ENCODE measurements at regions not wholly inside any gene's neighbourhood (a gene's known extent, or its start where the extent isn't known, plus 50 kb on each side); places are given as distances from the start of the nearest gene placed in this dataset.
A peak's percentile ranks its signal among the peaks of the same experiment; 100 is the strongest.

GRCh38 chr12:67434671-67435370, 165.7 kb downstream of the CAND1 start:
- DNase-seq (ENCODE audit: low spot score in 2 of 2) (no peak), ATAC-seq (ENCODE audit: low read depth) (no peak)
- Mint-ChIP-seq H3K27me3 (no peaks in the 10 kb centered on the region), H3K9me3 (no peaks in the 10 kb centered on the region), H3K4me1 (peaks cover 8% of the 10 kb centered on the region), H3K36me3 (no peaks in the 10 kb centered on the region), H3K27ac (peak overlapping the region; percentile 2), H3K4me3 (no peak overlapping the region)

- no peak overlapping the region for H3K4me3 Mint-ChIP-seq
- H3K9me3 Mint-ChIP-seq: no peaks in the 10 kb centered on the region
- H3K36me3 Mint-ChIP-seq: no peaks in the 10 kb centered on the region
- H3K27ac Mint-ChIP-seq: no peak overlapping the region
- no peaks in the 10 kb centered on the region for H3K27me3 Mint-ChIP-seq
- ATAC-seq (ENCODE audit: low read depth): no peak
- no peak for DNase-seq (ENCODE audit: low spot score in 2 of 2)
- H3K4me1 Mint-ChIP-seq: peaks cover 12% of the 10 kb centered on the region
Observed at GRCh38 chr12:67436230-67436629, 167.1 kb downstream of the CAND1 start.

- Mint-ChIP-seq H3K4me3 (no peak overlapping the region), H3K27ac (no peak overlapping the region), H3K27me3 (no peaks in the 10 kb centered on the region), H3K9me3 (no peaks in the 10 kb centered on the region), H3K4me1 (peaks cover 17% of the 10 kb centered on the region), H3K36me3 (no peaks in the 10 kb centered on the region)
- DNase-seq (ENCODE audit: low spot score in 2 of 2): no peak
- ATAC-seq (ENCODE audit: low read depth): no peak
Observed at GRCh38 chr12:67437011-67437410, 167.9 kb downstream of the CAND1 start.

GRCh38 chr12:67439611-67440010, 170.5 kb downstream of the CAND1 start:
- Mint-ChIP-seq H3K4me1 (peaks cover 8% of the 10 kb centered on the region), H3K4me3 (no peak overlapping the region), H3K9me3 (no peaks in the 10 kb centered on the region), H3K27ac (no peak overlapping the region), H3K36me3 (no peaks in the 10 kb centered on the region), H3K27me3 (no peaks in the 10 kb centered on the region)
- ATAC-seq (ENCODE audit: low read depth) (no peak), DNase-seq (ENCODE audit: low spot score in 2 of 2) (no peak)

DNA sequence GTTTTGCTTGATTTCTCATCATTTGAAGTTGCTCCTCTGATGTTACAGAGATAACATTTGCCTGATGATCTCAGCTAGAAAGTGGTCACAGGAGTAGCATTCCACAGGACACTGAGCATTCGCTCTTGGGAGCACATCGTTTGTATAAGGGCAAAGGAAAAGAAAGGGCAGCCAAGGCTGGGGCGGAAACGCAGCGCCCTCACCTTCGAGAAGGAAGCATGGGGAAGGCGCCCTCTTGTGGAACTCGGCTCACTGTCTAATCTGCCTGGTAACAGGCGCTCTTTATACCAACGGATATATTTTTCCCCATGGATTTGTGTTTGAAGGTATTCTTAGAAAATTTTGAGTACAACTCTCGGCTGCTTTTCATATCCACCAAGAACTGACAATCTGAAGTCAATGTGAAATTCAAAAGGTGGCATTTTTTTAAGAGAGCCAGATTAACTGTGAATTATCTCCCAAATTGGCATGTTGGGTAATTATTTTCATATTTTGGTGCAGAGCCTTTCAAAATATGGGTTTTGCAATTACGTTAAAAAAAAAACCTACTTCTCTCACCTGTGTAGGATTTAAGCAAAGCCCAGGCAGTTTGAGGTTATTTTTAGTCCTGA, 172.7 kb downstream of the CAND1 start:
- Mint-ChIP-seq H3K27me3 (no peaks in the 10 kb centered on the region), H3K4me3 (peak overlapping the region; percentile 46), H3K9me3 (no peaks in the 10 kb centered on the region), H3K36me3 (no peaks in the 10 kb centered on the region), H3K4me1 (peaks cover 8% of the 10 kb centered on the region), H3K27ac (no peak overlapping the region)
- ATAC-seq (ENCODE audit: low read depth) (peak; percentile 99), DNase-seq (ENCODE audit: low spot score in 2 of 2) (peak; percentile 66 to 68)

DNA sequence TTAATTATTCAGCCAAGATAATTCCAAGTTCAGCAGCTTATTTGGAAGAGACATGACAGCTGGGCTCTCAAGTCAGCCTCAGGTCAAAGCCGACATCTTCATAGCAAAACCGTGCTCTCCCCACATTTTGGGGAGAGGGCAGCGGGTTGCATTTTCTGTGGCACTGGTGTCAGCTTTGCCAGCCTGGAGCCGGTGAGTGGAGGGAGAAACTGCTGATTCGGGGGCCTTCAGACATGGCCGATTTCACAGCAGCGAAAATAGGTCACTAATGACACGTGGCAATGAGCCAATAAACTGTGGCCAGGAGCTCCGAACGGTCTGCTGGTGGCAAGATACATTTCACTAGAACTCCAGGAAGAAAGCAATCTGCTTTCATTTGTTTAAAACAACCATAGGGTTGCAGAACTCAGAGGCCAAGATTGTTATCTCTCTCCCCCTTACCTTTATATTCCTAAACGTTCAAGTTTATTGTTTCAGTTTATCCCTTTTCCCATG, 173.2 kb downstream of the CAND1 start:
- no peak overlapping the region for H3K4me3 Mint-ChIP-seq
- DNase-seq (ENCODE audit: low spot score in 2 of 2) (no peak), ATAC-seq (ENCODE audit: low read depth) (no peak)
- no peak overlapping the region for H3K27ac Mint-ChIP-seq
- H3K9me3 Mint-ChIP-seq: no peaks in the 10 kb centered on the region
- H3K36me3 Mint-ChIP-seq: no peaks in the 10 kb centered on the region
- H3K4me1 Mint-ChIP-seq: peaks cover 8% of the 10 kb centered on the region
- no peaks in the 10 kb centered on the region for H3K27me3 Mint-ChIP-seq

- H3K4me1 Mint-ChIP-seq: peaks cover 8% of the 10 kb centered on the region
- ATAC-seq (ENCODE audit: low read depth): no peak
Observed at GRCh38 chr12:67442896-67443295, 173.7 kb downstream of the CAND1 start.

GRCh38 chr12:67444542-67444941, 175.4 kb downstream of the CAND1 start:
- ATAC-seq (ENCODE audit: low read depth): no peak
- H3K4me1 Mint-ChIP-seq: peaks cover 16% of the 10 kb centered on the region
- H3K36me3 Mint-ChIP-seq: no peaks in the 10 kb centered on the region
- no peak for DNase-seq (ENCODE audit: low spot score in 2 of 2)
- H3K27ac Mint-ChIP-seq: no peak overlapping the region
- H3K27me3 Mint-ChIP-seq: no peaks in the 10 kb centered on the region
- no peaks in the 10 kb centered on the region for H3K9me3 Mint-ChIP-seq
- no peak overlapping the region for H3K4me3 Mint-ChIP-seq

More at GRCh38 chr12:67442896-67443295, 173.7 kb downstream of the CAND1 start:
- Mint-ChIP-seq H3K9me3 (no peaks in the 10 kb centered on the region), H3K36me3 (no peaks in the 10 kb centered on the region), H3K27me3 (no peaks in the 10 kb centered on the region), H3K4me3 (no peak overlapping the region), H3K27ac (no peak overlapping the region)
- DNase-seq (ENCODE audit: low spot score in 2 of 2): no peak

DNA sequence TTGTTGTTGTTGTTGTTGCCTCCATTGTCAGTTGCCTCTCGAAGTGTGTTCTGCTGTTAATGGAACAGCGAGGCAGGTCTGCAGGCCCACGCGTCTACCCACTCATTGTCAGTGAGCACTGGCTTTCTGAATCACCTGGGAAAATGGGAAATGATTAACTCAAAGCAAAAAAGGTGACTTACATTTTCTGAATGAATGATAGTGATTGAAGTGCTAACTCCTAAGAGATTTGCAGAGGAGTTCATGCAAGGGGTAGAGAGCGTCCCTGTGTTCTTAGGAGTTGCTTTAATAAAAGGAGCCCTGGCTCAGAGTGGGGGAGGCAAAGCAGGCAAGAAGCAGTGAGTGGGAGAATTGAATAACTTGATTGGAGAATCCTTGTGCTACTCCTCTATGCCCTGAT, 177.6 kb downstream of the CAND1 start:
- peaks cover 23% of the 10 kb centered on the region for H3K4me1 Mint-ChIP-seq
- H3K4me3 Mint-ChIP-seq: no peak overlapping the region
- H3K27ac Mint-ChIP-seq: no peak overlapping the region
- ATAC-seq (ENCODE audit: low read depth) (no peak), DNase-seq (ENCODE audit: low spot score in 2 of 2) (no peak)
- H3K27me3 Mint-ChIP-seq: no peaks in the 10 kb centered on the region
- no peaks in the 10 kb centered on the region for H3K36me3 Mint-ChIP-seq
- H3K9me3 Mint-ChIP-seq: no peaks in the 10 kb centered on the region

DNA sequence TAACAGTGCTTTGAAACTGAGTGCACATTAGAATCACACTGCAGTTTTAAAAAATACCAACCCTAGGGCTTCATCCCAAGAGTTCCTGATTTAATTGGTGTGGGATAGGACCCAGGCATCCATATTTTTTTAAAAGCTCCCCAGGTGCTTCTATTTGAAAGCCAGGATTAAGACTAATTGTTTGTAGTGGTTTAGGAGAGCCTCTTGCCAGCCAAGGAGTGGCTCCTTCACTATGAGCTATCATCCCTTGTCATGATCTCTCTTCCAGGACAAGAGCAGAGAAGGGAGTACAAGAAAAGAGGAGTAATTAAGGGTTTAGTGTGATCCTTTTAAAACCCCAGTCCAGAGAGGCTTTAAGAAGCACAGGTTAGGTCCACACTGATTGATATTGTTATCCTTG, 178.0 kb downstream of the CAND1 start:
- ATAC-seq (ENCODE audit: low read depth): no peak
- no peaks in the 10 kb centered on the region for H3K27me3 Mint-ChIP-seq
- no peak overlapping the region for H3K4me3 Mint-ChIP-seq
- no peak overlapping the region for H3K27ac Mint-ChIP-seq
- no peaks in the 10 kb centered on the region for H3K36me3 Mint-ChIP-seq
- no peak for DNase-seq (ENCODE audit: low spot score in 2 of 2)
- peaks cover 27% of the 10 kb centered on the region for H3K4me1 Mint-ChIP-seq
- H3K9me3 Mint-ChIP-seq: peaks cover 1% of the 10 kb centered on the region

DNA sequence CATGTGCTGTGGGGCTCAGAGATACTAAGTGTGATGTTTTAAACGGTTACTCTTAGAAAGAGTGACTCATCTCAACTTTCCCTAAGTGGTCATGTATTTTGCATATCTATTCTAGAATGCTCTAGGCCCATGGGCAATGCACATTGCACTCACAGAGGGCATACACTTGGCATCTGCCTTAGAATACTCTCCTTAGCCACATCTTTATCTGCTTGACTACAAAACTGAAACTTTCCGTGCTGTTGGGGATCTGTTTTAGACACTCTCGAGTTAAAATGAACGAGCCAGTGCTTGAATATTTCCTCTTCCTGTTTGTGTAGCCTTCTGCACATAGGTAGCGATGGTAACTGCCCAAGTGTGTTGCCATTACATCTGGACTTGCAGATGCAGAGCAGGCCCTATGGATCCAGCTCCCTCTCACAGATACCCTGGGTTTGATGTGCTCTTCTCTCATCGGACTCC, 180.5 kb downstream of the CAND1 start:
- ATAC-seq (ENCODE audit: low read depth): peak; percentile 79
- H3K27ac Mint-ChIP-seq: peak overlapping the region; percentile 89
- peaks cover 34% of the 10 kb centered on the region for H3K4me1 Mint-ChIP-seq
- peaks cover 4% of the 10 kb centered on the region for H3K27me3 Mint-ChIP-seq
- peaks cover 4% of the 10 kb centered on the region for H3K9me3 Mint-ChIP-seq
- H3K4me3 Mint-ChIP-seq: peak overlapping the region; percentile 43
- H3K36me3 Mint-ChIP-seq: peaks cover 1% of the 10 kb centered on the region
- DNase-seq (ENCODE audit: low spot score in 2 of 2): no peak

DNA sequence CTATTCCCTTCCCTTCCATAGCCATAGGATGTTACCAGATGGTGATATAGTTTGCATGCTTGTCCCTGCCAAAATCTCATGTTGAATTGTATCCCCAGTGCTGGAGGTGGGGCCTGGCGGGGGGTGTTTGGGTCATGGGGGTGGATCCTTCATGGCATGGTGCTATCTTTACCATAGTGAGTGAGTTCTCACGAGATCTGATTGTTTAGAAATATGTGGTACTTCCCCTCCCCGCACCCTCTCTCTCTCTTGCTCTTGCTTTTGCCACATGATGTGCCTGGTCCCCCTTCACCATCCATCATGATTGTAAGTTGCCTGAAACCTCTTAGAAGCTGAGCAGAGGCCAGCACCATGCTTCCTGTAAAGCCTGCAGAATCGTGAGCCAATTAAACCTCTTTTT, 181.3 kb downstream of the CAND1 start:
- DNase-seq (ENCODE audit: low spot score in 2 of 2): no peak
- peak overlapping the region; percentile 89 for H3K27ac Mint-ChIP-seq
- ATAC-seq (ENCODE audit: low read depth): no peak
- peaks cover 4% of the 10 kb centered on the region for H3K9me3 Mint-ChIP-seq
- peaks cover 4% of the 10 kb centered on the region for H3K27me3 Mint-ChIP-seq
- H3K36me3 Mint-ChIP-seq: peaks cover 1% of the 10 kb centered on the region
- H3K4me3 Mint-ChIP-seq: no peak overlapping the region
- H3K4me1 Mint-ChIP-seq: peaks cover 34% of the 10 kb centered on the region

DNA sequence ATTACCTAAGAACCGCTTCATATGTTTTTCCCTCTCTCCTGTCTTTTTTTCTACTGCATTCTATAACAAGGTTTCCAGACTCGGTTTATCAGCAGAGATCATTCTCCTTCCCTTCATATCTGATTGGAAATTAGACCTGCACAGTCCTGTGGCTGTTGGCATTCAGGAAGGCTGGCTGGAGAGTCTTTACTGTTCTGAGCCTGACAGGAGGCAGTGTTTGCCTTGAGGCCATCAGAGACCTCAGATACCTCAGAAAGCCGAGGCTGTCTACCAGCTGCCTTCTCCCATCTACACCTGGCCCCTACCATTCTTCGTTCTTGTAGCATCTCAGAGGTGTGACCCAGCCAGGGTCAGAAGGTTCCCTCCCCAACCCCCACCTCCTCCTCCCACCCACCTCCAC, 182.0 kb downstream of the CAND1 start:
- DNase-seq (ENCODE audit: low spot score in 2 of 2) (no peak), ATAC-seq (ENCODE audit: low read depth) (no peak)
- Mint-ChIP-seq H3K27ac (no peak overlapping the region), H3K4me3 (no peak overlapping the region), H3K27me3 (peaks cover 4% of the 10 kb centered on the region), H3K9me3 (peaks cover 4% of the 10 kb centered on the region), H3K4me1 (peaks cover 34% of the 10 kb centered on the region), H3K36me3 (peaks cover 1% of the 10 kb centered on the region)

GRCh38 chr12:67452119-67452805, 183.1 kb downstream of the CAND1 start:
- H3K36me3 Mint-ChIP-seq: peaks cover 1% of the 10 kb centered on the region
- H3K27ac Mint-ChIP-seq: no peak overlapping the region
- peaks cover 4% of the 10 kb centered on the region for H3K9me3 Mint-ChIP-seq
- no peak for DNase-seq (ENCODE audit: low spot score in 2 of 2)
- H3K4me1 Mint-ChIP-seq: peaks cover 34% of the 10 kb centered on the region
- H3K27me3 Mint-ChIP-seq: peaks cover 4% of the 10 kb centered on the region
- no peak overlapping the region for H3K4me3 Mint-ChIP-seq
- peak; percentile 71 for ATAC-seq (ENCODE audit: low read depth)

All from memory B cell (primary cell).